DND-41 (cell line): ENCODE measurements at regions not wholly inside any gene's neighbourhood (a gene's known extent, or its start where the extent isn't known, plus 50 kb on each side); places are given as distances from the start of the nearest gene placed in this dataset.

ENCODE experiments used
- EZH2 ChIP-seq: IDR thresholded peaks from 3 replicates; pipeline ENCODE4 v1.6.1; 2012; ENCODE audit warnings: borderline replicate concordance, low read depth, mild to moderate bottlenecking, moderate library complexity, low read length, inconsistent platforms; ENCODE audit not compliant: severe bottlenecking
- TF ChIP-seq, protein P1 (sequence below): IDR thresholded peaks from 2 replicates; pipeline ENCODE4 v1.5.1; 2012; ENCODE audit warnings: borderline replicate concordance, low read length, moderate library complexity, mild to moderate bottlenecking; ENCODE audit not compliant: poor library complexity, severe bottlenecking; ENCODE audit errors: extremely low read depth

- TF ChIP-seq, protein P1, sequence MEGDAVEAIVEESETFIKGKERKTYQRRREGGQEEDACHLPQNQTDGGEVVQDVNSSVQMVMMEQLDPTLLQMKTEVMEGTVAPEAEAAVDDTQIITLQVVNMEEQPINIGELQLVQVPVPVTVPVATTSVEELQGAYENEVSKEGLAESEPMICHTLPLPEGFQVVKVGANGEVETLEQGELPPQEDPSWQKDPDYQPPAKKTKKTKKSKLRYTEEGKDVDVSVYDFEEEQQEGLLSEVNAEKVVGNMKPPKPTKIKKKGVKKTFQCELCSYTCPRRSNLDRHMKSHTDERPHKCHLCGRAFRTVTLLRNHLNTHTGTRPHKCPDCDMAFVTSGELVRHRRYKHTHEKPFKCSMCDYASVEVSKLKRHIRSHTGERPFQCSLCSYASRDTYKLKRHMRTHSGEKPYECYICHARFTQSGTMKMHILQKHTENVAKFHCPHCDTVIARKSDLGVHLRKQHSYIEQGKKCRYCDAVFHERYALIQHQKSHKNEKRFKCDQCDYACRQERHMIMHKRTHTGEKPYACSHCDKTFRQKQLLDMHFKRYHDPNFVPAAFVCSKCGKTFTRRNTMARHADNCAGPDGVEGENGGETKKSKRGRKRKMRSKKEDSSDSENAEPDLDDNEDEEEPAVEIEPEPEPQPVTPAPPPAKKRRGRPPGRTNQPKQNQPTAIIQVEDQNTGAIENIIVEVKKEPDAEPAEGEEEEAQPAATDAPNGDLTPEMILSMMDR = no peak
- TF ChIP-seq EZH2 = no peak
Measured at GRCh38 chr10:130244031-130244927, 108.1 kb downstream of the GLRX3 start.
